Activated CD8-positive, alpha-beta memory T cell treated with anti-CD3 and anti-CD28 coated beads, Interleukin-2, amount 50 U/mL, for 24 hours (primary cell): ENCODE measurements at regions not wholly inside any gene's neighbourhood (a gene's known extent, or its start where the extent isn't known, plus 50 kb on each side); places are given as distances from the start of the nearest gene placed in this dataset.

Experiments
- DNase-seq: peaks from one replicate; pipeline ENCODE4 v3.0.0-alpha.2; 2020; ENCODE audit errors: extremely low read depth

DNA sequence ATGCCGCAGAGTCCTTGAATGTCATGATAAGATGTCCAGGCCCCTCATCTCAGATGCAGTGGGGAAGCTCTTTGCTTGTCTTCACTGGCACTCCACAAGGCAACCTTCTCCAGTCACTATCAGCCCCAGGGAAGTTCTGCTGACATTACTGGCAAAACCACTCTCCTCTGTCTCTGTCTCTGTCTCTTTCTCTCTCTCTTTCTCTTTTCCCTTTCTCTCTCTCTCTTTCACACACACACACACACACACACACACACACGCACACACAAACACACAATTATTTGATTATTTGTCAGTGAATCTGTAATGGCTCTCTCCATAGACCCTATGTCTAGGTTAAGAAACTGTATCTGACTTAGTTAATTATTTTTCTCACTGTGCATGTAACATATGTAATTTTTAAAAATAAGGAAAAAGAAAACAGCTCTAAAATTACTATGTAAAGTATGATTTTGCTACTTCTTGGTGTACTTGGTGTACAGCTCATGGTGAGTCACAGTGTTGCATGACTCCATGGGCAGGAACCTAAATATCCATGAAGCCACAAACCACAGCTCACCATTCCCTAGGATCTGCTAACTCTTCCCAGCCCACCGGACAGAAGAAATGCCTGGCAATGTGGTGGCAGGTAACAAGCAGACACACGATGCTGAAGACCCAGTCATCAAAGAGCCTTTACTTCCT, 594.9 kb upstream of the ID2 start:
- DNase-seq: no peak

DNA sequence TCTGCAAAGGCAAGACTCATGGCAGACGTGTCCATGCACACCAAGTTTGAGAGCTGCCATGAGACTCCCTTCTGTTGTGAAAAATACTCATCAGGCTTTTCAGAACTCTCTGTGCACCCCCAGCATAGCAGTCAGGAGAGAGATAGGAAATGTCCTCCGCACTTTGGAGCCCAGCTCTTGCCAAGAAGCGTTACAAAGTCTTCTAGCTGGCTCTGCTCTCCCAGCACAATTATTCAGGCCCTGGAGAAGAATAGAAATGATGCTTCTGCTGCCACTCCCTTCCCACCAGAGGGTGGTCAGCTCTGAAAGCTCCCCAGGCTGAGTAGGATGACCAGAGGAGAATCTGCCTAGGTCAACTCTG, 594.4 kb upstream of the ID2 start:
- no peak for DNase-seq

- DNase-seq: no peak
Measured at GRCh38 chr2:8088810-8089209, 593.0 kb upstream of the ID2 start.

GRCh38 chr2:8089596-8089995, 592.3 kb upstream of the ID2 start:
- no peak for DNase-seq

- DNase-seq: peak; percentile 45
Measured at GRCh38 chr2:8090748-8091700, 590.8 kb upstream of the ID2 start.

DNA sequence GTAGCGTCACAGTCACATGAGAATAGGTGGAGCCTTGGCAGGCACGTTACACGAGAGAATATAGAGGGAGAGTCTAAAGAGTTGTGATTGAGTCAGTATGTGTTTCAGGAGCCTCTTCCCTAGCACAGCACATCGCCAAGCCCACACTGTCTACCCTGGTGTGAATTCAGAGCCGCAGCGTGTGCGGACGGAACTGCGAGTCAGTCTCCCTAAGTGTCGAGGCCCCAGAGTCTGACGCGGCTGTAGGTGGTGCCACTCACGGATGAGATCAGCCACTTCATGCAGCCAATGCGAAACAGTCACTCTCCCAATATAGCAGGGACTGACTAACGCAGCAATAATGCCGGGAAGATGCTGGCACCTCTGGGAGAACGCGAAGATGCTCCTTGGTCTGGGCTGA, 587.3 kb upstream of the ID2 start:
- no peak for DNase-seq

- no peak for DNase-seq
Measured at GRCh38 chr2:8095978-8096377, 585.9 kb upstream of the ID2 start.

DNA sequence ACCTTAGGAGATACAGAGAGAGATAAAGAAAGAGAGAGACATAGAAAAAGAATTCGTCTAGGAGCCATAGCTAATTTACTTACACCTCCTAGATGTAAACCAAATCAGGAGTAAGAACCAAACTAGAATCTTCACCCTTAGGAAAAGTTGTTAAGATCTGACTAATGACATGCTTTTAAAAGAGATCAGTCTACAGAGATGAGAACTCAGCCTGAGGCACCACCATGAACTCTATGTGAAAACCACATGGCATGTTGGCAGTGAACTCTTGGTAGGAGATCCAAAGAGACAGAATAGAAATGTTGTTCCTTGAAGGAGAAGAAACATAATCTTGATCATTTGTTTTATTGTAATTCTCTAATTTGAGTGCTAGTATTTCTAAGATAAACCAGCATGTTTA, 585.4 kb upstream of the ID2 start:
- DNase-seq: no peak

- no peak for DNase-seq
Measured at GRCh38 chr2:8098476-8099266, 583.2 kb upstream of the ID2 start.

DNA sequence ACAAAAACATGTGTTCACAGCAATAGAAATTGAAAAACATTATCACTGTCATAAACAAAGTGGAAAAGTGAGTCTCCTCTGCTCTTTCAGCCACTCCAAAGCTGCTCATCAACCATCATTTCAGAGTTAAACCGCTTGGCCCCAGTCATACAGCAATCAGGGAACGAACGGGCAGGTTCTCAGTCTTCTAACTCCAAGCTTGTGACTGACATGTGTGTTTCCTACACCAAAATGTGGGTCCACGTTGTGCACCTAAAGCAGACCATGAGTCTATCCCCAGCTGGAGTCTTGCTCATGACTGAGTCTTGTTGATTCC, 582.6 kb upstream of the ID2 start:
- no peak for DNase-seq

DNA sequence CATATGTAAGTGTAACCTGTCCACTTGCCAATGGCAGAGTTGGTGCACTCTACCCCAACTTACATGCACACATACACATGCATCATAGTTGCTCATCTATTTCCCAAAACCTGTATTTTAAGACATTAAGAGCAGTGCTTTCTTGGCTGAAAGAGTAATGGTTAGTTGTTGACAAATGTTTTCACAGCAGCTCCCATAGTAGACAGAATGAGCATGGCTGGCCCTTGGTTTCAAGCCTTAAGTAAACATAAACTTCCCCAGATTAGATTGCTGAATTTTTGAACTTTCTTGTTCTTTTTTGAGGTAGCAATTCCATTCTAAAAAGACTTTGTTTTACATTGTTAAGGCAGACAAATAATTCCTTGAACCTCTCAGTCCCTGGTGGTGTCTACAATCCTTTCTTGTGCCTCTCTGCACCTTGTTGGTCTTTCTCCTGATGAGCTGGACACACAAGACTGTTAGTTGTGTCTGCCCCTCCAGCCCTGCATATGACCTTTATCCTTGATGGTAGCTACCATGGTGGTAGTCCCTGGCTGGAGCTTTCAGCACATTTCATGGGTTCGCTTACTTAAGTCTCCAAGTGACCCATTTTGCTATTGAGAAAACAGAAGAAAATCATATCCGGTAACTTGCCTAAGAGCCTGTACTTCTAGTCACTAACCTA, 580.1 kb upstream of the ID2 start:
- no peak for DNase-seq

DNA sequence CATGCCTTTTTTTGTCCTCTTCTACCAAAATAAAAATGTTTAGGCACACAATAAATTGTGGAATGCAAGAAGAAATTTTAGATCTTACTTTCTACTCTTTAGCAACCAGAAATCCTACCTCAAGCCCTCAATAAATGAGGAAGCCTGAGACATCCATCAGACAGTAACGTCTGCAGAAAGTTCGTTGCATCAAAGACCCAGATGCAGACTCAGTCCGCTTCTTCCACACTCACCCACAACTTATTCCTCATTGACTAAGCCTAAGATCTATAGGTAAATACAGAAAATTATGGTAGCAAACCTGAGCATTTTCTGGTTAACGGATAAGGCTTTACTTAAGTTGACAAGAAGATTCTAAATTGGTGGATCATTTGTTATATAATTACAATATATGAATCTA, 579.4 kb upstream of the ID2 start:
- no peak for DNase-seq

GRCh38 chr2:8103085-8103708, 578.7 kb upstream of the ID2 start:
- DNase-seq: no peak

- DNase-seq: no peak
Measured at GRCh38 chr2:8107150-8107549, 574.7 kb upstream of the ID2 start.

GRCh38 chr2:8107621-8108378, 574.1 kb upstream of the ID2 start:
- DNase-seq: no peak

GRCh38 chr2:8110716-8111115, 571.1 kb upstream of the ID2 start:
- no peak for DNase-seq

DNA sequence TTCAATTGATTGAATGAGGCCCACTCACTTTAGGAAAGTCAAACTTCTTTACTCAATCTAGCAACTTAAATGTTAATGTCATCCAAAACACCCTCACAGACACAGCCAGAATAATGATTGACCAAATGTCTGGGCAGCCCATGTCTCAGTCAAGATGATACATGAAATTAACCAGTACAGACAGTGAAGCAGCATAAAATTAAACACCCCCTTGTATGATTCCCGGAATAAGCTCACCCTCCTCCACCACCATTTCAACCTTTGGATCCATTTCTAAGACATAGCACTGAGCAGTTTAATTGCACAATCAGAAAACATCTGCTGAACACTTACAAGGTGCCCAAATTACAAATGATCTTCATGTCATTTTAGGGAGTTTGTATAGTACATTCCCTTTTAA, 570.7 kb upstream of the ID2 start:
- no peak for DNase-seq

DNA sequence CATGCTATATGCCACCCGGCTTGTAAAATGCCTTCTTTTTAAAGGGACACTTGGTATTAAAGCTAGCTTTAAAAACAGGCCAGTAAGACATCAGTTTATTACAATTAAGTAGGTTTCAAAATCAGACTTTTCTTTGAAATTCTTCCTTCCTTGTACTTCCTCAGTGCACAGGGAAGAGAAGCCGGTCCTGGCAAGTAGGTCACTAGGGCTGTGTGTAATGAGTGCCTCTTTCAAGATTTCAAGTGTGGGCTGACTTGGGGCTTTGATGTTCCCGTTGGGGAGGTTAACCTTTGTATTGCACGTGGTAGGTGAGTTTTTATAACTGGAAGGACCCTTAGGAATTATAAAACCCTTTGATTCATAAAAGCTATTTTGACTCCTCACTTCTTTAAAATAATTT, 566.4 kb upstream of the ID2 start:
- no peak for DNase-seq

DNA sequence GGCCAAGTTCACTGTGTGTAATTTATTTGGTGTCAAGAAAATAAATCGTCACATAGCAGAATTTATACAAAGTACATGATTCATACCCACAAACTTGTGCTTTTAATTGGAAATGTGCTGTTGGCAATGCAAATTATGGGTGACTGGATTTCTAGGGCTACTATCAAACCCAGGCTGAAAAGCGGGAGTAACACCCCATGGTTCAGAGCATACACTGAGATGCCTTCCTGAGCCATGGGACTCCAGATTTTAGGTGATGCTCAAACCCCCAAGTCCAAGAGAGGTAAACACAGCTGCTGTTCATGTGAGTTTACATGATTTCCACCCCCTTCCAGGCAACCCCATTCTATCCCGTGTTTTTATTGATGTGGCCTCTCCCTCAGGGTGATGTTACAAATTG, 565.9 kb upstream of the ID2 start:
- no peak for DNase-seq

- no peak for DNase-seq
Measured at GRCh38 chr2:8116661-8117060, 565.2 kb upstream of the ID2 start.
